K562 (cell line): ENCODE measurements at regions not wholly inside any gene's neighbourhood (a gene's known extent, or its start where the extent isn't known, plus 50 kb on each side); places are given as distances from the start of the nearest gene placed in this dataset.

Experiments
- ADNP ChIP-seq: fragments of 200-800 bp; sonication (Bioruptor generic); IDR thresholded peaks from 2 replicates; pipeline ENCODE4 v1.6.1; 2016; ENCODE audit warnings: missing genetic modification characterization, missing compliant biosample characterization
- ARID3B ChIP-seq: fragments of 250-450 bp; sonication (Bioruptor Pico); IDR thresholded peaks from 2 replicates; pipeline ENCODE4 v1.4.0; 2020; ENCODE audit warnings: borderline replicate concordance
- ARNT ChIP-seq, 2 experiments: fragments of 450-650 bp; IDR thresholded peaks; 2 replicates each; pipeline ENCODE4 v1.6.1; 2016; ENCODE audit warnings: mild to moderate bottlenecking in 1 of 2
- ATF6 ChIP-seq: sonication (generic); formaldehyde crosslinking; IDR thresholded peaks from 2 replicates; pipeline ENCODE4 v1.4.0; 2020; ENCODE audit warnings: mild to moderate bottlenecking, missing genetic modification reagents
- CHD2 ChIP-seq: IDR thresholded peaks from 2 replicates; pipeline ENCODE4 v1.6.1; 2011; ENCODE audit warnings: low read depth, low read length
- CREBBP ChIP-seq: IDR thresholded peaks from one replicate; pipeline ENCODE4 v1.6.1; 2012; ENCODE audit warnings: low read depth, mild to moderate bottlenecking, control low read depth, inconsistent platforms, low read length
- DMBX1 ChIP-seq: fragments of 250-450 bp; sonication (Bioruptor Pico); IDR thresholded peaks from 2 replicates; pipeline ENCODE4 v1.8.0; 2022; ENCODE audit warnings: inconsistent platforms, mild to moderate bottlenecking, moderate library complexity, borderline replicate concordance
- ESRRB ChIP-seq: fragments of 250-450 bp; sonication (Bioruptor Pico); IDR thresholded peaks from 2 replicates; pipeline ENCODE4 v1.5.0; 2020; ENCODE audit warnings: mild to moderate bottlenecking, moderate library complexity, borderline replicate concordance
- FOXP1 ChIP-seq: sonication (generic); formaldehyde crosslinking; IDR thresholded peaks from 2 replicates; pipeline ENCODE4 v1.8.0; 2022; ENCODE audit warnings: mild to moderate bottlenecking, missing genetic modification reagents
- GABPA ChIP-seq: fragments of 200-800 bp; sonication (Bioruptor generic); conservative IDR thresholded peaks from 2 replicates; pipeline ENCODE4 v1.6.1; 2016; ENCODE audit warnings: low read depth, missing genetic modification characterization, missing compliant biosample characterization
- HDAC2 ChIP-seq: fragments of 450-650 bp; IDR thresholded peaks from 2 replicates; pipeline ENCODE4 v1.6.1; 2016; ENCODE audit warnings: mild to moderate bottlenecking
- HNRNPK ChIP-seq: fragments of 200-400 bp; formaldehyde crosslinking; IDR thresholded peaks from one replicate; pipeline ENCODE4 v1.6.1; 2018; ENCODE audit warnings: mild to moderate bottlenecking, low read depth, low read length; ENCODE audit not compliant: poor library complexity, severe bottlenecking
- MCM3 ChIP-seq: fragments of 450-650 bp; IDR thresholded peaks from 2 replicates; pipeline ENCODE4 v1.6.1; 2016
- NCOA6 ChIP-seq: fragments of 450-650 bp; IDR thresholded peaks from 2 replicates; pipeline ENCODE4 v1.6.1; 2017; ENCODE audit warnings: mild to moderate bottlenecking
- RBM14 ChIP-seq: fragments of 200-400 bp; formaldehyde crosslinking; IDR thresholded peaks from 2 replicates; pipeline ENCODE4 v1.6.1; 2018; ENCODE audit warnings: low read depth, mild to moderate bottlenecking, low read length, moderate library complexity, borderline replicate concordance; ENCODE audit not compliant: insufficient read depth
- RBM39 ChIP-seq: fragments of 200-400 bp; formaldehyde crosslinking; optimal IDR thresholded peaks from 2 replicates; pipeline ENCODE3; 2018; ENCODE audit warnings: low read depth, low read length
- RUNX1 ChIP-seq: sonication (generic); IDR thresholded peaks from 2 replicates; pipeline ENCODE4 v1.6.1; 2016; ENCODE audit warnings: antibody characterized with exemption, low read depth
- SRSF9 ChIP-seq: fragments of 200-400 bp; formaldehyde crosslinking; IDR thresholded peaks from 2 replicates; pipeline ENCODE4 v1.6.1; 2017; ENCODE audit warnings: low read depth, low read length, borderline replicate concordance
- TAF9B ChIP-seq: fragments of 450-650 bp; IDR thresholded peaks from 2 replicates; pipeline ENCODE4 v1.6.1; 2018; ENCODE audit warnings: mild to moderate bottlenecking; ENCODE audit not compliant: partially characterized antibody
- U2AF1 ChIP-seq: fragments of 200-400 bp; formaldehyde crosslinking; optimal IDR thresholded peaks from 2 replicates; pipeline ENCODE3; 2017; ENCODE audit warnings: mild to moderate bottlenecking, low read depth, low read length, moderate library complexity
- ZBTB1 ChIP-seq: sonication (generic); formaldehyde crosslinking; IDR thresholded peaks from 2 replicates; pipeline ENCODE4 v1.8.1; 2023; ENCODE audit warnings: missing genetic modification reagents, low read depth, mild to moderate bottlenecking, borderline replicate concordance
- ZNF232 ChIP-seq: sonication (generic); formaldehyde crosslinking; IDR thresholded peaks from 2 replicates; pipeline ENCODE4 v1.8.0; 2022; ENCODE audit warnings: mild to moderate bottlenecking, missing genetic modification reagents
- ZNF280A ChIP-seq: fragments of 450-650 bp; IDR thresholded peaks from 2 replicates; pipeline ENCODE4 v1.6.1; 2018; ENCODE audit warnings: mild to moderate bottlenecking, low read depth; ENCODE audit not compliant: partially characterized antibody
- ZNF584 ChIP-seq: fragments of 200-800 bp; sonication (Bioruptor generic); IDR thresholded peaks from 2 replicates; pipeline ENCODE4 v1.6.1; 2016; ENCODE audit warnings: low read depth, mild to moderate bottlenecking, missing genetic modification characterization, missing compliant biosample characterization
- TF ChIP-seq, protein P1 (sequence below): fragments of 250-450 bp; sonication (Bioruptor Pico); IDR thresholded peaks from 2 replicates; pipeline ENCODE4 v1.8.0; 2021; ENCODE audit warnings: moderate library complexity, mild to moderate bottlenecking, inconsistent platforms

- TF ChIP-seq ARID3B (CRISPR knock-in tag) (no peak), ZBTB1 (CRISPR knock-in tag) (no peak), ESRRB (no peak), ZNF584 (CRISPR knock-in tag) (0 out of 2 replicates have a peak, but pooled peaks have one; percentile 19), ZNF232 (CRISPR knock-in tag) (no peak), ZNF280A (no peak), DMBX1 (CRISPR knock-in tag) (no peak), RBM14 (no peak), HNRNPK (no peak), TAF9B (no peak), ADNP (tag) (peak; percentile 98), SRSF9 (no peak), GABPA (tag) (no peak), RBM39 (peak; percentile 64), NCOA6 (0 out of 2 replicates have a peak, but pooled peaks have one; percentile 27), U2AF1 (no peak), MCM3 (no peak), FOXP1 (CRISPR knock-in tag) (no peak; the same call in 1 of the 2 replicates), HDAC2 (no peak), RUNX1 (no peak), CREBBP (no peak), ARNT (IDR thresholded peaks at IDR 0.05) (peak; percentile 51 to 77; a peak in 3 of 4 replicates), CHD2 (peak; percentile 56; the same call in 1 of the 2 replicates), ATF6 (CRISPR knock-in tag) (no peak)
- TF ChIP-seq, protein P1, sequence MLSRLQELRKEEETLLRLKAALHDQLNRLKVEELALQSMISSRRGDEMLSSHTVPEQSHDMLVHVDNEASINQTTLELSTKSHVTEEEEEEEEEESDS (CRISPR knock-in tag), result no peak
These were observed 177.9 kb upstream of the ZNF184 start (continued) for GRCh38 chr6:27650620-27651370.
